IMR-90 (cell line): ENCODE measurements at regions not wholly inside any gene's neighbourhood (a gene's known extent, or its start where the extent isn't known, plus 50 kb on each side); places are given as distances from the start of the nearest gene placed in this dataset.

ENCODE experiments used
- ATAC-seq: fragments of 200-7000 bp; cut with Tn5 transposase; 2 replicates; pipeline ENCODE4 v1.9.1; 2020; ENCODE audit warnings: low read depth, mild to moderate bottlenecking, moderate library complexity
- BruUV-seq: library from RNA; stranded (reverse); fragments of 400-500 nt; replicated peaks from 2 replicates; lab custom pipeline; 2021; lab: Mats Ljungman, UMichigan
- CTCF ChIA-PET: fragments of 300-600 bp; formaldehyde crosslinking; extraction: SDS; loops from one replicate; lab custom pipeline; 2021; ENCODE audit warnings: antibody characterized with exemption; lab: Yijun Ruan, JAX
- POLR2A ChIA-PET: fragments of 300-600 bp; sonication (Branson Sonifier 250); formaldehyde crosslinking; loops from one replicate; lab custom pipeline; 2022; ENCODE audit warnings: antibody characterized with exemption; ENCODE audit not compliant: unreplicated experiment; lab: Charles Lee
- DNase-seq: peaks from one replicate; pipeline ENCODE4 v3.0.0; 2013
- H2AFZ ChIP-seq: replicated peaks from 2 replicates; pipeline ENCODE3; 2013; ENCODE audit warnings: low read length, mild to moderate bottlenecking; ENCODE audit not compliant: poor library complexity
- H2AK5ac ChIP-seq: 2 replicates; pipeline ENCODE4 v1.6.1; 2013; ENCODE audit warnings: low read depth, low read length, inconsistent platforms
- H2AK9ac ChIP-seq: replicated peaks from 2 replicates; pipeline ENCODE3; 2013; ENCODE audit warnings: mild to moderate bottlenecking, low read depth, low read length, moderate library complexity; ENCODE audit not compliant: poor library complexity
- H2BK120ac ChIP-seq: 2 replicates; pipeline ENCODE4 v1.6.1; 2013; ENCODE audit warnings: low read depth, low read length, inconsistent platforms
- H2BK15ac ChIP-seq: 3 replicates; pipeline ENCODE4 v1.6.1; 2013; ENCODE audit warnings: low read depth, low read length, inconsistent platforms
- H2BK20ac ChIP-seq: 2 replicates; pipeline ENCODE4 v1.6.1; 2013; ENCODE audit warnings: low read depth, mild to moderate bottlenecking, inconsistent platforms, low read length, moderate library complexity
- H2BK5ac ChIP-seq: 2 replicates; pipeline ENCODE4 v1.6.1; 2013; ENCODE audit warnings: mild to moderate bottlenecking, low read depth, low read length, inconsistent platforms; ENCODE audit not compliant: poor library complexity, severe bottlenecking
- H3K14ac ChIP-seq: replicated peaks from 2 replicates; pipeline ENCODE4 v1.6.1; 2013; ENCODE audit warnings: low read depth, low read length, inconsistent platforms
- H3K18ac ChIP-seq: 2 replicates; pipeline ENCODE4 v1.6.1; 2013; ENCODE audit warnings: low read depth, low read length, control low read depth
- H3K23ac ChIP-seq: 2 replicates; pipeline ENCODE4 v1.6.1; 2013; ENCODE audit warnings: low read depth, low read length, inconsistent platforms
- H3K27ac ChIP-seq: 2 replicates; pipeline ENCODE4 v1.5.1; 2013; ENCODE audit warnings: mild to moderate bottlenecking, control low read depth, low read length; ENCODE audit not compliant: insufficient read depth
- H3K27me3 ChIP-seq: 2 replicates; pipeline ENCODE4 v1.6.1; 2013; ENCODE audit warnings: low read length; ENCODE audit not compliant: control insufficient read depth, insufficient read depth
- H3K36me3 ChIP-seq: 2 replicates; pipeline ENCODE4 v1.6.1; 2013; ENCODE audit warnings: low read length, mixed read lengths; ENCODE audit not compliant: control insufficient read depth, insufficient read depth
- H3K4ac ChIP-seq: 2 replicates; pipeline ENCODE4 v1.6.1; 2013; ENCODE audit warnings: low read depth, low read length, inconsistent platforms
- H3K4me1 ChIP-seq: 2 replicates; pipeline ENCODE4 v1.6.1; 2013; ENCODE audit warnings: low read length, mixed read lengths; ENCODE audit not compliant: control insufficient read depth, insufficient read depth
- H3K4me2 ChIP-seq: 2 replicates; pipeline ENCODE4 v1.6.1; 2013; ENCODE audit warnings: low read depth, mild to moderate bottlenecking, control low read depth, low read length, moderate library complexity
- H3K4me3 ChIP-seq: 2 replicates; pipeline ENCODE4 v1.5.1; 2013; ENCODE audit warnings: low read depth, mild to moderate bottlenecking, control low read depth, low read length, moderate library complexity; ENCODE audit not compliant: insufficient read depth
- H3K56ac ChIP-seq: 2 replicates; pipeline ENCODE4 v1.6.1; 2013; ENCODE audit warnings: low read length, inconsistent platforms; ENCODE audit not compliant: insufficient read depth; ENCODE audit errors: extremely low read depth
- H3K79me1 ChIP-seq, 2 experiments: 2 replicates each; pipeline ENCODE4 v1.6.1; 2013; ENCODE audit warnings: low read length in 2 of 2, inconsistent platforms in 1 of 2, low read depth in 1 of 2
- H3K9ac ChIP-seq: 2 replicates; pipeline ENCODE4 v1.6.1; 2013; ENCODE audit warnings: low read depth, low read length, control low read depth
- H3K9me1 ChIP-seq: 2 replicates; pipeline ENCODE4 v1.6.1; 2013; ENCODE audit warnings: low read length, inconsistent platforms; ENCODE audit not compliant: insufficient read depth
- H3K9me3 ChIP-seq: 2 replicates; pipeline ENCODE4 v1.6.1; 2013; ENCODE audit warnings: low read length; ENCODE audit not compliant: control insufficient read depth, insufficient read depth
- H4K20me1 ChIP-seq: 2 replicates; pipeline ENCODE4 v1.6.1; 2013; ENCODE audit warnings: low read length, inconsistent platforms; ENCODE audit not compliant: insufficient read depth
- H4K5ac ChIP-seq: 2 replicates; pipeline ENCODE4 v1.6.1; 2013; ENCODE audit warnings: mild to moderate bottlenecking, low read depth, low read length, control low read depth
- H4K8ac ChIP-seq, 2 experiments: 2 replicates each; pipeline ENCODE4 v1.6.1; 2013; ENCODE audit warnings: low read depth in 2 of 2, low read length in 2 of 2, control low read depth in 1 of 2, inconsistent platforms in 1 of 2
- H4K91ac ChIP-seq: 2 replicates; pipeline ENCODE4 v1.6.1; 2013; ENCODE audit warnings: low read depth, low read length, inconsistent platforms; ENCODE audit not compliant: insufficient read depth
- ELK1 ChIP-seq: fragments of 150-350 bp; IDR thresholded peaks from 2 replicates; pipeline ENCODE4 v1.6.1; 2016; ENCODE audit warnings: low read depth, mild to moderate bottlenecking, low read length, moderate library complexity, borderline replicate concordance
- MAFK ChIP-seq: IDR thresholded peaks from 2 replicates; pipeline ENCODE4 v1.6.1; 2012; ENCODE audit warnings: low read depth, low read length, improper control_type of control experiment
- POLR2A ChIP-seq: IDR thresholded peaks from 2 replicates; pipeline ENCODE4 v1.6.1; 2012; ENCODE audit warnings: mild to moderate bottlenecking, low read depth, low read length
- RAD21 ChIP-seq: IDR thresholded peaks from 2 replicates; pipeline ENCODE4 v1.6.1; 2012; ENCODE audit warnings: low read length, improper control_type of control experiment
- WGBS, 2 experiments: methylation state at CpG; one replicate each; pipeline versions ENCODE4 v1.1.5 to v1.1.7; 2013; ENCODE audit warnings: missing lambda C conversion rate in 2 of 2; ENCODE audit not compliant: insufficient read length in 1 of 2; ENCODE audit errors: extremely low coverage in 2 of 2; 5-methylcytosine and 5-hydroxymethylcytosine counted together
- dilution Hi-C: fragments of 300-500 bp; cut with HindIII; formaldehyde crosslinking; loops from one replicate; pipeline ENCODE4 v1.14.3; 2018; ENCODE audit warnings: low sequenced_read_pairs; ENCODE audit not compliant: unreplicated experiment
- in situ Hi-C: fragments of 300-500 bp; cut with MboI; formaldehyde crosslinking; loops from 3 replicates; pipeline ENCODE4 v1.14.3; 2019; ENCODE audit warnings: low sequenced_read_pairs, inconsistent platforms, mixed read lengths
- intact Hi-C: fragments of 100-400 bp; cut with micrococcal nuclease; formaldehyde crosslinking; loops from 2 replicates; pipeline ENCODE4 v1.10.0; 2022

- peak overlapping the region in 1 of 2 experiments; percentile 38; a peak in 1 of 4 replicates for H4K8ac ChIP-seq
- no peaks in the 10 kb centered on the region for H3K36me3 ChIP-seq
- BruUV-seq: no TSS peak
- no peaks in the 10 kb centered on the region for H4K20me1 ChIP-seq
- H3K23ac ChIP-seq: no peak overlapping the region
- peak overlapping the region; percentile 54 for H2AFZ ChIP-seq
- H3K4me2 ChIP-seq: no peak overlapping the region
- H4K91ac ChIP-seq: peak overlapping the region; percentile 46; the same call in 1 of the 2 replicates
- H3K9me1 ChIP-seq: peaks cover 14% of the 10 kb centered on the region; the same call in 1 of the 2 replicates
- H4K5ac ChIP-seq: no peak overlapping the region
- WGBS, 2 experiments: no CpG with 5 or more reads among the region's 9 CpGs
- no peaks in the 10 kb centered on the region for H3K27me3 ChIP-seq
- peaks cover 21% of the 10 kb centered on the region for H3K4me1 ChIP-seq
- ChIA-PET CTCF (no interaction called here), POLR2A (no interaction called here)
- H3K79me1 ChIP-seq: 0 out of 4 replicates have a peak, but pooled peaks cover 0 to 6% of the 10 kb centered on the region in 2 experiments
- intact Hi-C loops: no loop called here
- no peak for DNase-seq
- peak overlapping the region; percentile 77; the same call in 2 of the 3 replicates for H2BK15ac ChIP-seq
- peak overlapping the region; percentile 65; the same call in 1 of the 2 replicates for H2BK20ac ChIP-seq
- H2BK5ac ChIP-seq: no peak overlapping the region
- peak overlapping the region; percentile 1 for H2AK9ac ChIP-seq
- peak overlapping the region; percentile 69 for H3K4ac ChIP-seq
- peak overlapping the region; percentile 59 for H2BK120ac ChIP-seq
- no peak overlapping the region for H3K18ac ChIP-seq
- peak overlapping the region; percentile 76 for H2AK5ac ChIP-seq
- TF ChIP-seq ELK1 (no peak), RAD21 (no peak), POLR2A (no peak), MAFK (no peak)
- no peaks in the 10 kb centered on the region for H3K9me3 ChIP-seq
- in situ Hi-C loops: no loop called here
- no peak overlapping the region for H3K4me3 ChIP-seq
- H3K27ac ChIP-seq: no peak overlapping the region
- dilution Hi-C loops: no loop called here
- no peak overlapping the region for H3K56ac ChIP-seq
- peak overlapping the region; percentile 51; the same call in 1 of the 2 replicates for H3K14ac ChIP-seq
- ATAC-seq: no peak
- no peak overlapping the region for H3K9ac ChIP-seq
These were observed 79.1 kb upstream of the PTPN1 start for GRCh38 chr20:50431066-50431450.
